ENCODE measurements at regions not wholly inside any gene's neighbourhood (a gene's known extent, or its start where the extent isn't known, plus 50 kb on each side); places are given as distances from the start of the nearest gene placed in this dataset.

DNA sequence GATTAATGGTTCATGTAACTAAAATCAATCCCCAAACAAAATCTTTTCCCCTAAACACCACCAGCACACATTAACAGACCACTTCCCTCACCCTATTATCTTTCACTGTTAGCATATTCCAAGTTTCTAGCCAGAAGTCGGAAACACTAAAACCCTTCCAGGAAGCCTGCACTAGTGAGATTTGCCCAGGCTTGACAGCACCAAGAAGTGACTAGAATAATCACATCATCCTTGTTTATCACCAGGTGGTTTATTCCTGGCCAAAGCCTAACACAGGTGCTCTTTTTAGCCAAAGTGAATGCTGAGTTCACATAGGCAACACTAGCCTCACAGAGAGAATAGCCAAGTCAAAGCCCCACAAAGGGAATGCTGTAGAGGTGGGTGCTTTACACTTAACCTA is 221.2 kb upstream of the HNRNPA3 start:
- TF ChIP-seq FOXK2 (IDR thresholded peaks at IDR 0.05) (no peak), PKNOX1 (IDR thresholded peaks at IDR 0.05) (no peak), FOXM1 (IDR thresholded peaks at IDR 0.05; ENCODE audit: borderline replicate concordance) (no peak), ELF4 (IDR thresholded peaks at IDR 0.05) (no peak), FOXA1 (IDR thresholded peaks at IDR 0.05) (no peak), ARNT (IDR thresholded peaks at IDR 0.05) (no peak), ZNF384 (IDR thresholded peaks at IDR 0.05) (no peak)

Measured in HEK293T (cell line).